IMR-90 (cell line): ENCODE measurements at regions not wholly inside any gene's neighbourhood (a gene's known extent, or its start where the extent isn't known, plus 50 kb on each side); places are given as distances from the start of the nearest gene placed in this dataset.

Experiments
- ATAC-seq: fragments of 200-7000 bp; cut with Tn5 transposase; 2 replicates; pipeline ENCODE4 v1.9.1; 2020; ENCODE audit warnings: low read depth, mild to moderate bottlenecking, moderate library complexity
- BruUV-seq: library from RNA; stranded (reverse); fragments of 400-500 nt; replicated peaks from 2 replicates; lab custom pipeline; 2021; lab: Mats Ljungman, UMichigan
- CTCF ChIA-PET: fragments of 300-600 bp; formaldehyde crosslinking; extraction: SDS; loops from one replicate; lab custom pipeline; 2021; ENCODE audit warnings: antibody characterized with exemption; lab: Yijun Ruan, JAX
- POLR2A ChIA-PET: fragments of 300-600 bp; sonication (Branson Sonifier 250); formaldehyde crosslinking; loops from one replicate; lab custom pipeline; 2022; ENCODE audit warnings: antibody characterized with exemption; ENCODE audit not compliant: unreplicated experiment; lab: Charles Lee
- DNase-seq: peaks from one replicate; pipeline ENCODE4 v3.0.0; 2013
- H2AFZ ChIP-seq: replicated peaks from 2 replicates; pipeline ENCODE3; 2013; ENCODE audit warnings: low read length, mild to moderate bottlenecking; ENCODE audit not compliant: poor library complexity
- H2AK5ac ChIP-seq: 2 replicates; pipeline ENCODE4 v1.6.1; 2013; ENCODE audit warnings: low read depth, low read length, inconsistent platforms
- H2AK9ac ChIP-seq: replicated peaks from 2 replicates; pipeline ENCODE3; 2013; ENCODE audit warnings: mild to moderate bottlenecking, low read depth, low read length, moderate library complexity; ENCODE audit not compliant: poor library complexity
- H2BK120ac ChIP-seq: 2 replicates; pipeline ENCODE4 v1.6.1; 2013; ENCODE audit warnings: low read depth, low read length, inconsistent platforms
- H2BK15ac ChIP-seq: 3 replicates; pipeline ENCODE4 v1.6.1; 2013; ENCODE audit warnings: low read depth, low read length, inconsistent platforms
- H2BK20ac ChIP-seq: 2 replicates; pipeline ENCODE4 v1.6.1; 2013; ENCODE audit warnings: low read depth, mild to moderate bottlenecking, inconsistent platforms, low read length, moderate library complexity
- H2BK5ac ChIP-seq: 2 replicates; pipeline ENCODE4 v1.6.1; 2013; ENCODE audit warnings: mild to moderate bottlenecking, low read depth, low read length, inconsistent platforms; ENCODE audit not compliant: poor library complexity, severe bottlenecking
- H3K14ac ChIP-seq: replicated peaks from 2 replicates; pipeline ENCODE4 v1.6.1; 2013; ENCODE audit warnings: low read depth, low read length, inconsistent platforms
- H3K18ac ChIP-seq: 2 replicates; pipeline ENCODE4 v1.6.1; 2013; ENCODE audit warnings: low read depth, low read length, control low read depth
- H3K23ac ChIP-seq: 2 replicates; pipeline ENCODE4 v1.6.1; 2013; ENCODE audit warnings: low read depth, low read length, inconsistent platforms
- H3K27ac ChIP-seq: 2 replicates; pipeline ENCODE4 v1.5.1; 2013; ENCODE audit warnings: mild to moderate bottlenecking, control low read depth, low read length; ENCODE audit not compliant: insufficient read depth
- H3K27me3 ChIP-seq: 2 replicates; pipeline ENCODE4 v1.6.1; 2013; ENCODE audit warnings: low read length; ENCODE audit not compliant: control insufficient read depth, insufficient read depth
- H3K36me3 ChIP-seq: 2 replicates; pipeline ENCODE4 v1.6.1; 2013; ENCODE audit warnings: low read length, mixed read lengths; ENCODE audit not compliant: control insufficient read depth, insufficient read depth
- H3K4ac ChIP-seq: 2 replicates; pipeline ENCODE4 v1.6.1; 2013; ENCODE audit warnings: low read depth, low read length, inconsistent platforms
- H3K4me1 ChIP-seq: 2 replicates; pipeline ENCODE4 v1.6.1; 2013; ENCODE audit warnings: low read length, mixed read lengths; ENCODE audit not compliant: control insufficient read depth, insufficient read depth
- H3K4me2 ChIP-seq: 2 replicates; pipeline ENCODE4 v1.6.1; 2013; ENCODE audit warnings: low read depth, mild to moderate bottlenecking, control low read depth, low read length, moderate library complexity
- H3K4me3 ChIP-seq: 2 replicates; pipeline ENCODE4 v1.5.1; 2013; ENCODE audit warnings: low read depth, mild to moderate bottlenecking, control low read depth, low read length, moderate library complexity; ENCODE audit not compliant: insufficient read depth
- H3K56ac ChIP-seq: 2 replicates; pipeline ENCODE4 v1.6.1; 2013; ENCODE audit warnings: low read length, inconsistent platforms; ENCODE audit not compliant: insufficient read depth; ENCODE audit errors: extremely low read depth
- H3K79me1 ChIP-seq, 2 experiments: 2 replicates each; pipeline ENCODE4 v1.6.1; 2013; ENCODE audit warnings: low read length in 2 of 2, inconsistent platforms in 1 of 2, low read depth in 1 of 2
- H3K9ac ChIP-seq: 2 replicates; pipeline ENCODE4 v1.6.1; 2013; ENCODE audit warnings: low read depth, low read length, control low read depth
- H3K9me1 ChIP-seq: 2 replicates; pipeline ENCODE4 v1.6.1; 2013; ENCODE audit warnings: low read length, inconsistent platforms; ENCODE audit not compliant: insufficient read depth
- H3K9me3 ChIP-seq: 2 replicates; pipeline ENCODE4 v1.6.1; 2013; ENCODE audit warnings: low read length; ENCODE audit not compliant: control insufficient read depth, insufficient read depth
- H4K20me1 ChIP-seq: 2 replicates; pipeline ENCODE4 v1.6.1; 2013; ENCODE audit warnings: low read length, inconsistent platforms; ENCODE audit not compliant: insufficient read depth
- H4K5ac ChIP-seq: 2 replicates; pipeline ENCODE4 v1.6.1; 2013; ENCODE audit warnings: mild to moderate bottlenecking, low read depth, low read length, control low read depth
- H4K8ac ChIP-seq, 2 experiments: 2 replicates each; pipeline ENCODE4 v1.6.1; 2013; ENCODE audit warnings: low read depth in 2 of 2, low read length in 2 of 2, control low read depth in 1 of 2, inconsistent platforms in 1 of 2
- H4K91ac ChIP-seq: 2 replicates; pipeline ENCODE4 v1.6.1; 2013; ENCODE audit warnings: low read depth, low read length, inconsistent platforms; ENCODE audit not compliant: insufficient read depth
- BHLHE40 ChIP-seq: fragments of 150-350 bp; IDR thresholded peaks from 2 replicates; pipeline ENCODE4 v1.6.1; 2016; ENCODE audit warnings: mild to moderate bottlenecking, low read depth, low read length
- CEBPB ChIP-seq: IDR thresholded peaks from 2 replicates; pipeline ENCODE4 v1.6.1; 2012; ENCODE audit warnings: low read depth, low read length, improper control_type of control experiment
- CHD1 ChIP-seq: IDR thresholded peaks from 2 replicates; pipeline ENCODE4 v1.6.1; 2012; ENCODE audit warnings: low read depth, low read length, improper control_type of control experiment
- CTCF ChIP-seq: conservative IDR thresholded peaks from 2 replicates; pipeline ENCODE4 v1.5.1; 2012; ENCODE audit warnings: mild to moderate bottlenecking, low read depth, low read length, improper control_type of control experiment
- ELK1 ChIP-seq: fragments of 150-350 bp; IDR thresholded peaks from 2 replicates; pipeline ENCODE4 v1.6.1; 2016; ENCODE audit warnings: low read depth, mild to moderate bottlenecking, low read length, moderate library complexity, borderline replicate concordance
- FOS ChIP-seq: fragments of 150-350 bp; IDR thresholded peaks from 2 replicates; pipeline ENCODE4 v1.6.1; 2016; ENCODE audit warnings: low read depth, low read length
- MAFK ChIP-seq: IDR thresholded peaks from 2 replicates; pipeline ENCODE4 v1.6.1; 2012; ENCODE audit warnings: low read depth, low read length, improper control_type of control experiment
- MAZ ChIP-seq: IDR thresholded peaks from 2 replicates; pipeline ENCODE4 v1.6.1; 2012; ENCODE audit warnings: low read depth, mild to moderate bottlenecking, low read length, improper control_type of control experiment, moderate library complexity, borderline replicate concordance
- MXI1 ChIP-seq: IDR thresholded peaks from 2 replicates; pipeline ENCODE4 v1.6.1; 2012; ENCODE audit warnings: low read depth, mild to moderate bottlenecking, low read length, moderate library complexity, borderline replicate concordance
- NFE2L2 ChIP-seq: fragments of 150-350 bp; IDR thresholded peaks from 2 replicates; pipeline ENCODE4 v1.6.1; 2016; ENCODE audit warnings: low read depth, mild to moderate bottlenecking, low read length
- POLR2A ChIP-seq: IDR thresholded peaks from 2 replicates; pipeline ENCODE4 v1.6.1; 2012; ENCODE audit warnings: mild to moderate bottlenecking, low read depth, low read length
- RAD21 ChIP-seq: IDR thresholded peaks from 2 replicates; pipeline ENCODE4 v1.6.1; 2012; ENCODE audit warnings: low read length, improper control_type of control experiment
- RCOR1 ChIP-seq: IDR thresholded peaks from 2 replicates; pipeline ENCODE4 v1.6.1; 2012; ENCODE audit warnings: mild to moderate bottlenecking, low read length, improper control_type of control experiment; ENCODE audit not compliant: insufficient replicate concordance
- RFX5 ChIP-seq: IDR thresholded peaks from 2 replicates; pipeline ENCODE4 v1.8.0; 2012; ENCODE audit warnings: low read depth, mild to moderate bottlenecking, low read length, moderate library complexity
- SMC3 ChIP-seq: fragments of 150-350 bp; IDR thresholded peaks from 2 replicates; pipeline ENCODE4 v1.6.1; 2016; ENCODE audit warnings: low read depth, mild to moderate bottlenecking, antibody characterized with exemption, low read length, moderate library complexity
- USF2 ChIP-seq: fragments of 150-350 bp; IDR thresholded peaks from 2 replicates; pipeline ENCODE4 v1.6.1; 2017; ENCODE audit warnings: mild to moderate bottlenecking, antibody characterized with exemption, low read length, low read depth
- WGBS, 2 experiments: methylation state at CpG; one replicate each; pipeline versions ENCODE4 v1.1.5 to v1.1.7; 2013; ENCODE audit warnings: missing lambda C conversion rate in 2 of 2; ENCODE audit not compliant: insufficient read length in 1 of 2; ENCODE audit errors: extremely low coverage in 2 of 2; 5-methylcytosine and 5-hydroxymethylcytosine counted together
- dilution Hi-C: fragments of 300-500 bp; cut with HindIII; formaldehyde crosslinking; loops from one replicate; pipeline ENCODE4 v1.14.3; 2018; ENCODE audit warnings: low sequenced_read_pairs; ENCODE audit not compliant: unreplicated experiment
- in situ Hi-C: fragments of 300-500 bp; cut with MboI; formaldehyde crosslinking; loops from 3 replicates; pipeline ENCODE4 v1.14.3; 2019; ENCODE audit warnings: low sequenced_read_pairs, inconsistent platforms, mixed read lengths
- intact Hi-C: fragments of 100-400 bp; cut with micrococcal nuclease; formaldehyde crosslinking; loops from 2 replicates; pipeline ENCODE4 v1.10.0; 2022

- CTCF ChIA-PET: interaction anchor here (2.0 kb wide), 1 partner anchor 42 kb away, joined by 5 read pairs; no protein-coding TSS in a partner anchor
- Histone ChIP-seq H3K79me1 (no peaks in the 10 kb centered on the region), H3K9me3 (no peaks in the 10 kb centered on the region), H3K14ac (no peak overlapping the region), H3K4ac (no peak overlapping the region), H4K5ac (no peak overlapping the region), H4K91ac (no peak overlapping the region), H2AK5ac (no peak overlapping the region), H2BK20ac (no peak overlapping the region), H3K4me2 (no peak overlapping the region), H2BK5ac (no peak overlapping the region), H3K36me3 (no peaks in the 10 kb centered on the region), H3K27ac (no peak overlapping the region), H2BK120ac (no peak overlapping the region), H3K4me3 (no peak overlapping the region), H3K18ac (no peak overlapping the region), H3K4me1 (peaks cover 5% of the 10 kb centered on the region), H4K8ac (no peak overlapping the region), H3K56ac (no peak overlapping the region), H2BK15ac (no peak overlapping the region), H3K23ac (no peak overlapping the region), H4K20me1 (no peaks in the 10 kb centered on the region), H2AFZ (no peak overlapping the region), H3K9ac (no peak overlapping the region), H3K9me1 (no peaks in the 10 kb centered on the region), H3K27me3 (peaks cover 4% of the 10 kb centered on the region), H2AK9ac (no peak overlapping the region)
- in situ Hi-C loops (no loop called here), intact Hi-C loops (no loop called here), dilution Hi-C loops (no loop called here)
- BruUV-seq: no TSS peak
- POLR2A ChIA-PET: no interaction called here
- WGBS, 2 experiments: no CpG with 5 or more reads among the region's 2 CpGs
- DNase-seq (no peak), ATAC-seq (no peak)
- TF ChIP-seq MXI1 (no peak), SMC3 (no peak), MAZ (no peak), ELK1 (no peak), MAFK (no peak), NFE2L2 (no peak), RCOR1 (no peak), CHD1 (no peak), POLR2A (no peak), USF2 (no peak), FOS (no peak), CEBPB (no peak), RAD21 (no peak), RFX5 (no peak), BHLHE40 (no peak), CTCF (no peak)
Observed at GRCh38 chr3:124517306-124517705, 212.9 kb upstream of the UMPS start.
